Liver (tissue), 8 donors: ENCODE measurements at regions not wholly inside any gene's neighbourhood (a gene's known extent, or its start where the extent isn't known, plus 50 kb on each side); places are given as distances from the start of the nearest gene placed in this dataset.

Experiments used
- DNase-seq: peaks from one replicate; pipeline ENCODE4 v3.0.0-alpha.2; 2017; ENCODE audit warnings: low spot score
- H3K27ac ChIP-seq, 2 donors: one replicate each; pipeline ENCODE4 v1.7.0; 2013; ENCODE audit warnings: inconsistent platforms in 2 of 2, low read length in 2 of 2, control low read depth in 1 of 2, low read depth in 1 of 2, mild to moderate bottlenecking in 1 of 2
- H3K27me3 ChIP-seq, 4 donors: one replicate each; pipeline versions ENCODE4 v1.6.1 to v1.7.0; 2013; ENCODE audit warnings: low read length in 3 of 4, inconsistent platforms in 1 of 4, mild to moderate bottlenecking in 1 of 4, moderate library complexity in 1 of 4; ENCODE audit not compliant: control insufficient read depth in 4 of 4, insufficient read depth in 4 of 4
- H3K36me3 ChIP-seq, 4 donors: one replicate each; pipeline versions ENCODE4 v1.6.1 to v1.7.0; 2013; ENCODE audit warnings: low read length in 3 of 4, mild to moderate bottlenecking in 3 of 4, low read depth in 1 of 4, moderate library complexity in 1 of 4; ENCODE audit not compliant: control insufficient read depth in 4 of 4, insufficient read depth in 3 of 4
- H3K4me1 ChIP-seq, 4 donors: one replicate each; pipeline versions ENCODE4 v1.6.1 to v1.7.0; 2013; ENCODE audit warnings: low read length in 3 of 4, mild to moderate bottlenecking in 3 of 4, moderate library complexity in 1 of 4; ENCODE audit not compliant: control insufficient read depth in 4 of 4, insufficient read depth in 4 of 4
- H3K4me3 ChIP-seq, 3 donors: one replicate each; pipeline versions ENCODE4 v1.6.1 to v1.7.0; 2013; ENCODE audit warnings: low read length in 3 of 3, control low read depth in 1 of 3, low read depth in 1 of 3, mild to moderate bottlenecking in 1 of 3
- H3K9ac ChIP-seq, 2 donors: one replicate each; pipeline ENCODE4 v1.7.0; 2013; ENCODE audit warnings: low read length in 2 of 2, mild to moderate bottlenecking in 2 of 2, moderate library complexity in 2 of 2, control low read depth in 1 of 2, low read depth in 1 of 2
- H3K9me3 ChIP-seq, 4 donors: one replicate each; pipeline versions ENCODE4 v1.6.1 to v1.7.0; 2013; ENCODE audit warnings: low read length in 3 of 4; ENCODE audit not compliant: control insufficient read depth in 4 of 4
- ATF3 ChIP-seq: IDR thresholded peaks from 2 replicates; pipeline ENCODE4 v1.6.1; 2016; ENCODE audit warnings: antibody characterized with exemption
- CTCF ChIP-seq: fragments of 150-350 bp; IDR thresholded peaks from 2 replicates; pipeline ENCODE4 v1.5.1; 2017; ENCODE audit warnings: improper control_type of control experiment, low read depth, low read length; ENCODE audit not compliant: missing input control
- EGR1 ChIP-seq, 2 donors: IDR thresholded peaks; 2 replicates each; pipeline ENCODE4 v1.6.1; 2016 to 2018; ENCODE audit warnings: antibody characterized with exemption in 2 of 2, low read depth in 2 of 2
- FOXA1 ChIP-seq: IDR thresholded peaks from 2 replicates; pipeline ENCODE4 v1.6.1; 2016; ENCODE audit warnings: antibody characterized with exemption
- FOXA2 ChIP-seq: IDR thresholded peaks from 2 replicates; pipeline ENCODE4 v1.6.1; 2016; ENCODE audit warnings: antibody characterized with exemption
- GABPA ChIP-seq, 2 donors: IDR thresholded peaks in 1 of 2; conservative IDR thresholded peaks in 1 of 2; 2 replicates each; pipeline ENCODE4 v1.6.1; 2016; ENCODE audit warnings: antibody characterized with exemption in 2 of 2, mild to moderate bottlenecking in 1 of 2, moderate library complexity in 1 of 2
- HNF4A ChIP-seq, 2 donors: conservative IDR thresholded peaks; 2 replicates each; pipeline ENCODE4 v1.6.1; 2016; ENCODE audit warnings: antibody characterized with exemption in 2 of 2, mild to moderate bottlenecking in 2 of 2
- HNF4G ChIP-seq: IDR thresholded peaks from 2 replicates; pipeline ENCODE4 v1.6.1; 2016; ENCODE audit warnings: antibody characterized with exemption
- JUND ChIP-seq, 2 donors: IDR thresholded peaks; 2 replicates each; pipeline ENCODE4 v1.6.1; 2016; ENCODE audit warnings: antibody characterized with exemption in 2 of 2
- NR2F2 ChIP-seq: IDR thresholded peaks from 2 replicates; pipeline ENCODE4 v1.6.1; 2016; ENCODE audit warnings: antibody characterized with exemption
- RAD21 ChIP-seq, 2 donors: IDR thresholded peaks; 2 replicates each; pipeline ENCODE4 v1.6.1; 2016; ENCODE audit warnings: antibody characterized with exemption in 2 of 2, mild to moderate bottlenecking in 2 of 2
- REST ChIP-seq: IDR thresholded peaks from 2 replicates; pipeline ENCODE4 v1.6.1; 2016; ENCODE audit warnings: antibody characterized with exemption, mild to moderate bottlenecking
- RXRA ChIP-seq, 2 donors: IDR thresholded peaks; 2 replicates each; pipeline ENCODE4 v1.6.1; 2017 to 2018; ENCODE audit warnings: antibody characterized with exemption in 2 of 2, mild to moderate bottlenecking in 1 of 2
- TAF1 ChIP-seq: conservative IDR thresholded peaks from 2 replicates; pipeline ENCODE4 v1.6.1; 2016; ENCODE audit warnings: antibody characterized with exemption, mild to moderate bottlenecking
- YY1 ChIP-seq: IDR thresholded peaks from 2 replicates; pipeline ENCODE4 v1.6.1; 2016; ENCODE audit warnings: antibody characterized with exemption, mild to moderate bottlenecking
- ZBTB33 ChIP-seq: IDR thresholded peaks from 2 replicates; pipeline ENCODE4 v1.6.1; 2016; ENCODE audit warnings: antibody characterized with exemption
- WGBS: extraction: QIAGEN DNeasy Blood & Tissue Kit; methylation state at CpG from one replicate; pipeline ENCODE4 v1.1.7; 2013; 5-methylcytosine and 5-hydroxymethylcytosine counted together
- donor health status: healthy.
- donor health status: healthy.
- donor health status: healthy.
- donor health status: healthy.
- donor health status: healthy.

- H3K27me3 ChIP-seq = no peaks in the 10 kb centered on the region
- no peak overlapping the region for H3K9ac ChIP-seq
- TF ChIP-seq CTCF (no peak), HNF4A (conservative IDR thresholded peaks at IDR 0.05) (no peak), FOXA1 (no peak), TAF1 (no peak), JUND (IDR thresholded peaks at IDR 0.05) (no peak), RAD21 (IDR thresholded peaks at IDR 0.05) (no peak), ATF3 (no peak), FOXA2 (no peak), HNF4G (no peak), EGR1 (IDR thresholded peaks at IDR 0.05; ENCODE audit: low read depth in 2 of 2) (no peak), GABPA (IDR thresholded peaks at IDR 0.05 in 1 of 2, conservative IDR thresholded peaks at IDR 0.05 in 1 of 2) (no peak), RXRA (IDR thresholded peaks at IDR 0.05) (no peak), ZBTB33 (no peak), YY1 (no peak), REST (no peak), NR2F2 (no peak)
- no peak overlapping the region for H3K4me3 ChIP-seq
- no peaks in the 10 kb centered on the region for H3K4me1 ChIP-seq
- H3K27ac ChIP-seq = no peak overlapping the region
- DNase-seq = no peak
- H3K36me3 ChIP-seq = no peaks in the 10 kb centered on the region
- 88% methylated on average over 5 of the region's 5 CpGs for WGBS
- no peaks in the 10 kb centered on the region for H3K9me3 ChIP-seq
These were observed 52.2 kb upstream of the ABCA1 start for GRCh38 chr9:104980039-104980654.
